K562 (cell line): ENCODE measurements at regions not wholly inside any gene's neighbourhood (a gene's known extent, or its start where the extent isn't known, plus 50 kb on each side); places are given as distances from the start of the nearest gene placed in this dataset.

Source experiments
- ATAC-seq: fragments of 200-7000 bp; cut with Tn5 transposase; 3 replicates; pipeline ENCODE4 v1.9.1; 2020; ENCODE audit warnings: moderate library complexity
- BruUV-seq: library from RNA; stranded (reverse); fragments of 400-500 nt; replicated peaks from 2 replicates; lab custom pipeline; 2021; lab: Mats Ljungman, UMichigan
- CTCF ChIA-PET: fragments of 300-600 bp; formaldehyde crosslinking; extraction: SDS; loops from one replicate; lab custom pipeline; 2021; ENCODE audit warnings: low intra/inter-chr PET ratio; lab: Yijun Ruan, JAX
- POLR2A ChIA-PET: fragments of 300-600, 350-650 bp; sonication (Branson Sonifier 250); formaldehyde crosslinking; extraction: SDS; loops from one replicate; lab custom pipeline; 2021; ENCODE audit warnings: antibody characterized with exemption, inconsistent platforms; lab: Yijun Ruan, JAX
- DNase-seq, 4 experiments: peaks; one replicate each; pipeline versions ENCODE4 v3.0.0 to v3.0.0-alpha.2; 2011 to 2018; ENCODE audit warnings: low spot score in 3 of 4, mixed read lengths in 3 of 4; ENCODE audit errors: extremely low read depth in 1 of 4
- FAIRE-seq: peaks from 2 replicates; lab custom pipeline; 2011; peaks lifted over from hg19 to GRCh38; lab: Jason Lieb, UNC
- H2AFZ ChIP-seq: 2 replicates; pipeline ENCODE4 v1.6.0; 2011; ENCODE audit warnings: low read depth, low read length, control low read depth, inconsistent platforms
- H3K27ac ChIP-seq: fragments of 200-600 bp; 3 replicates; pipeline ENCODE4 v1.8.0; 2011; ENCODE audit warnings: low read depth, mild to moderate bottlenecking, control low read depth, inconsistent platforms, low read length, moderate library complexity, mixed read lengths; ENCODE audit errors: extremely low read depth
- H3K27me3 ChIP-seq, 2 experiments: fragments of 300-600 bp in 1 of 2; 2 replicates in 1 of 2; 3 replicates in 1 of 2; pipeline versions ENCODE4 v1.6.0 to v1.8.0; 2011; ENCODE audit warnings: inconsistent platforms in 2 of 2, low read length in 2 of 2, mild to moderate bottlenecking in 1 of 2, mixed read lengths in 1 of 2, moderate library complexity in 1 of 2; ENCODE audit not compliant: control insufficient read depth in 2 of 2, insufficient read depth in 2 of 2
- H3K36me3 ChIP-seq: fragments of 300-600 bp; 3 replicates; pipeline ENCODE4 v1.8.0; 2011; ENCODE audit warnings: mild to moderate bottlenecking, low read length, inconsistent platforms; ENCODE audit not compliant: control insufficient read depth, insufficient read depth
- H3K4me1 ChIP-seq, 2 experiments: fragments of 200-600 bp in 1 of 2; replicated peaks in 1 of 2; 2 replicates in 1 of 2; 3 replicates in 1 of 2; pipeline versions ENCODE4 v1.5.1 to v1.8.0; 2011; ENCODE audit warnings: inconsistent platforms in 2 of 2, low read length in 2 of 2, mild to moderate bottlenecking in 1 of 2, mixed read lengths in 1 of 2, moderate library complexity in 1 of 2; ENCODE audit not compliant: control insufficient read depth in 2 of 2, insufficient read depth in 2 of 2
- H3K4me2 ChIP-seq: 2 replicates; pipeline ENCODE4 v1.6.1; 2011; ENCODE audit warnings: low read length, control low read depth, inconsistent platforms, mixed read lengths; ENCODE audit not compliant: insufficient read depth
- H3K4me3 ChIP-seq: fragments of 200-600 bp; sonication (generic), shearing (Covaris generic); 2 replicates; pipeline ENCODE4 v1.5.1; 2016; ENCODE audit warnings: control low read depth, inconsistent platforms
- H3K79me2 ChIP-seq: fragments of 200-600 bp; 3 replicates; pipeline ENCODE4 v1.8.0; 2011; ENCODE audit warnings: low read length, inconsistent platforms; ENCODE audit not compliant: control insufficient read depth, insufficient read depth
- H3K9ac ChIP-seq, 2 experiments: 2 replicates each; pipeline versions ENCODE4 v1.6.0 to v1.6.1; 2011; ENCODE audit warnings: low read depth in 2 of 2, low read length in 2 of 2, control low read depth in 1 of 2, inconsistent platforms in 1 of 2, mild to moderate bottlenecking in 1 of 2, mixed read lengths in 1 of 2; ENCODE audit not compliant: insufficient read depth in 1 of 2
- H3K9me1 ChIP-seq: one replicate; pipeline ENCODE4 v1.6.0; 2011; ENCODE audit warnings: inconsistent platforms, mild to moderate bottlenecking, low read length, moderate library complexity; ENCODE audit not compliant: control insufficient read depth, insufficient read depth
- H3K9me3 ChIP-seq: replicated peaks from 2 replicates; pipeline ENCODE4 v1.5.1; 2011; ENCODE audit warnings: low read depth, low read length, inconsistent platforms; ENCODE audit not compliant: control insufficient read depth, insufficient read depth
- H4K20me1 ChIP-seq: replicated peaks from 2 replicates; pipeline ENCODE4 v1.6.1; 2011; ENCODE audit warnings: low read length, inconsistent platforms, mixed read lengths; ENCODE audit not compliant: control insufficient read depth, insufficient read depth
- BRD9 ChIP-seq: fragments of 450-650 bp; IDR thresholded peaks from 2 replicates; pipeline ENCODE4 v1.6.1; 2018; ENCODE audit warnings: low read depth; ENCODE audit not compliant: partially characterized antibody
- CHD2 ChIP-seq: IDR thresholded peaks from 2 replicates; pipeline ENCODE4 v1.6.1; 2011; ENCODE audit warnings: low read depth, low read length
- EHMT2 ChIP-seq: fragments of 450-650 bp; IDR thresholded peaks from 2 replicates; pipeline ENCODE4 v1.6.1; 2018; ENCODE audit warnings: antibody characterized with exemption
- FOXJ3 ChIP-seq: sonication (generic); formaldehyde crosslinking; IDR thresholded peaks from 2 replicates; pipeline ENCODE4 v1.4.0; 2020; ENCODE audit warnings: mild to moderate bottlenecking, missing genetic modification reagents
- FOXK1 ChIP-seq: sonication (generic); formaldehyde crosslinking; IDR thresholded peaks from 2 replicates; pipeline ENCODE4 v1.8.0; 2022; ENCODE audit warnings: missing genetic modification reagents, mild to moderate bottlenecking, borderline replicate concordance
- GABPB1 ChIP-seq: sonication (generic); formaldehyde crosslinking; IDR thresholded peaks from 2 replicates; pipeline ENCODE4 v1.8.0; 2022; ENCODE audit warnings: mild to moderate bottlenecking, missing genetic modification reagents
- HCFC1 ChIP-seq: IDR thresholded peaks from 2 replicates; pipeline ENCODE4 v1.6.1; 2012; ENCODE audit warnings: low read depth, low read length, improper control_type of control experiment
- HNRNPK ChIP-seq: fragments of 200-400 bp; formaldehyde crosslinking; IDR thresholded peaks from one replicate; pipeline ENCODE4 v1.6.1; 2018; ENCODE audit warnings: mild to moderate bottlenecking, low read depth, low read length; ENCODE audit not compliant: poor library complexity, severe bottlenecking
- KDM4B ChIP-seq, 2 experiments: fragments of 450-650 bp in 1 of 2; sonication (generic) in 1 of 2; IDR thresholded peaks; 2 replicates each; pipeline ENCODE4 v1.6.1; 2016 to 2017; ENCODE audit warnings: borderline replicate concordance in 2 of 2, antibody characterized with exemption in 1 of 2, low read depth in 1 of 2, mild to moderate bottlenecking in 1 of 2
- NCOR1 ChIP-seq: fragments of 450-650 bp; IDR thresholded peaks from 2 replicates; pipeline ENCODE4 v1.6.1; 2016; ENCODE audit warnings: mild to moderate bottlenecking, moderate library complexity
- RFX7 ChIP-seq: fragments of 250-450 bp; sonication (Bioruptor Pico); IDR thresholded peaks from 2 replicates; pipeline ENCODE4 v1.5.1; 2021; ENCODE audit warnings: mild to moderate bottlenecking
- SMARCA4 ChIP-seq: fragments of 450-650 bp; IDR thresholded peaks from 2 replicates; pipeline ENCODE4 v1.6.1; 2016
- SRF ChIP-seq, 2 experiments: fragments of 250-450, 450-650 bp in 1 of 2; sonication (Bioruptor Pico) in 1 of 2; sonication (generic) in 1 of 2; formaldehyde crosslinking; IDR thresholded peaks; 2 replicates each; pipeline versions ENCODE4 v1.5.0 to v1.5.1; 2020 to 2022; ENCODE audit warnings: mild to moderate bottlenecking in 1 of 2, missing genetic modification reagents in 1 of 2
- ZFX ChIP-seq: sonication (generic); formaldehyde crosslinking; IDR thresholded peaks from 2 replicates; pipeline ENCODE4 v1.8.0; 2022; ENCODE audit warnings: mild to moderate bottlenecking, missing genetic modification reagents, moderate library complexity
- WGBS: fragments of 100-300 bp; shearing (Covaris generic); methylation state at CpG from one replicate; pipeline ENCODE4 v1.1.6; 2016; ENCODE audit warnings: low coverage, mixed read lengths; ENCODE audit not compliant: insufficient coverage; ENCODE audit errors: missing lambda C conversion rate; 5-methylcytosine and 5-hydroxymethylcytosine counted together
- in situ Hi-C: fragments of 300-500 bp; cut with MboI; formaldehyde crosslinking; loops from 4 replicates; pipeline ENCODE4 v1.15.0; 2018; ENCODE audit warnings: inconsistent platforms, mixed read lengths
- intact Hi-C: fragments of 100-400 bp; cut with micrococcal nuclease; formaldehyde crosslinking; loops from 2 replicates; pipeline ENCODE4 v1.14.2; 2022
- TF ChIP-seq, protein P1 (sequence below): fragments of 450-650 bp; formaldehyde crosslinking; IDR thresholded peaks from 2 replicates; pipeline ENCODE4 v1.4.0; 2020; ENCODE audit warnings: mild to moderate bottlenecking
- TF ChIP-seq, protein P2 (sequence below): fragments of 450-650 bp; IDR thresholded peaks from 2 replicates; pipeline ENCODE4 v1.6.1; 2016; ENCODE audit warnings: antibody characterized with exemption

DNA sequence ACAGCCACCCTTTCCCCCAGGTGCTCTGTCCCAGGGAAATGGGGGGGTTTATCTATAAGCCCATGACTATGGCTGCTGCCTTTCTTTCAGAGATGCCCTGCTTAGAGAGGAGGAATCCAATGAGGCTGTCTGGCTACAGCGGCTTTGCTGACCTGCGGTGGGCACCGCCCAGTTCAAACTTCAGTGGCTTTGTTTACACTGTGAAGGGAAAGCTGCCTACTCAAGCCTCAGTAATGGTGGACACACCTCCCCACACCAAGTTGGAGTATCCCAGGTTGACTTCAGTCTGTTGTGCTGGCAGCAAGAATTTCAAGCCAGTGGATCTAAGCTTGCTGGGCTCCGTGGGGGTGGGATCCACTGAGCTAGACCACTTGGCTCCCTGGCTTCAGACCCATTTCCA, 869.2 kb downstream of the SLC6A15 start:
- H3K27me3 ChIP-seq = no peaks in the 10 kb centered on the region
- CTCF ChIA-PET = no interaction called here
- no peak overlapping the region for H3K27ac ChIP-seq
- H3K9me1 ChIP-seq = no peaks in the 10 kb centered on the region
- FAIRE-seq (no peak), DNase-seq (no peak), ATAC-seq (no peak)
- TF ChIP-seq RFX7 (CRISPR knock-in tag) (no peak), HNRNPK (no peak), FOXJ3 (no peak), SRF (CRISPR knock-in tag; IDR thresholded peaks at IDR 0.05) (no peak)
- TF ChIP-seq, protein P1, sequence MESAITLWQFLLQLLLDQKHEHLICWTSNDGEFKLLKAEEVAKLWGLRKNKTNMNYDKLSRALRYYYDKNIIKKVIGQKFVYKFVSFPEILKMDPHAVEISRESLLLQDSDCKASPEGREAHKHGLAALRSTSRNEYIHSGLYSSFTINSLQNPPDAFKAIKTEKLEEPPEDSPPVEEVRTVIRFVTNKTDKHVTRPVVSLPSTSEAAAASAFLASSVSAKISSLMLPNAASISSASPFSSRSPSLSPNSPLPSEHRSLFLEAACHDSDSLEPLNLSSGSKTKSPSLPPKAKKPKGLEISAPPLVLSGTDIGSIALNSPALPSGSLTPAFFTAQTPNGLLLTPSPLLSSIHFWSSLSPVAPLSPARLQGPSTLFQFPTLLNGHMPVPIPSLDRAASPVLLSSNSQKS (CRISPR knock-in tag) = no peak
- H3K9me3 ChIP-seq = no peaks in the 10 kb centered on the region
- no peak overlapping the region for H3K4me3 ChIP-seq
- POLR2A ChIA-PET = no interaction called here
- H3K4me1 ChIP-seq = no peaks in the 10 kb centered on the region
- no peak overlapping the region for H2AFZ ChIP-seq
- in situ Hi-C loops = no loop called here
- intact Hi-C loops = no loop called here
- H3K36me3 ChIP-seq = no peaks in the 10 kb centered on the region
- H4K20me1 ChIP-seq = no peaks in the 10 kb centered on the region
- H3K4me2 ChIP-seq = no peak overlapping the region
- no peaks in the 10 kb centered on the region for H3K79me2 ChIP-seq
- no peak overlapping the region for H3K9ac ChIP-seq
- WGBS = 0% methylated on average over 4 of the region's 4 CpGs
- no TSS peak for BruUV-seq

DNA sequence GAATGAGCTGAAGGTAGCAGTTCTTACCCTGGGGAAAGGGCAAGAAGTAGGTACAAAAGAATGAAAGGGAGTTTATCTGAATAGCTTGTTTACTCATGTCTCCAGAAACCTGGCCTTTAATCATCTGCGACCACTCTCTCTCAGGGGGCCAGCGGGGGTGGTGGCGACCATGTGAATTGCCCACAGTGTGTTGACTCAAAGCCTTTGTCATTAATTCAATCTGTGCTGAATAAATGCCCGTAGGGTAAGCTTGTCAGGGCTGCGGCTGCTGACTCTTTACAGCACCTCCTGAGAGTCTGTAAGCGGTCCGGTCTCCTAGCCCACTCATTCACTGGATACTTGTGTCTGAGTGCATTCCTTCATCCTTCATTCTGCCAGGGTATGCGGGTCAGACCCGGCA, 874.4 kb downstream of the SLC6A15 start:
- POLR2A ChIA-PET = no interaction called here
- BruUV-seq = no TSS peak

More for the DNA sequence above, 874.4 kb downstream of the SLC6A15 start:
- TF ChIP-seq GABPB1 (no peak), KDM4B (IDR thresholded peaks at IDR 0.05; ENCODE audit: borderline replicate concordance in 2 of 2, low read depth in 1 of 2) (no peak), FOXK1 (CRISPR knock-in tag) (no peak), SRF (CRISPR knock-in tag; IDR thresholded peaks at IDR 0.05) (no peak), EHMT2 (no peak), CHD2 (no peak), NCOR1 (no peak), HCFC1 (no peak), BRD9 (no peak), ZFX (no peak), SMARCA4 (no peak)
- TF ChIP-seq, protein P2, sequence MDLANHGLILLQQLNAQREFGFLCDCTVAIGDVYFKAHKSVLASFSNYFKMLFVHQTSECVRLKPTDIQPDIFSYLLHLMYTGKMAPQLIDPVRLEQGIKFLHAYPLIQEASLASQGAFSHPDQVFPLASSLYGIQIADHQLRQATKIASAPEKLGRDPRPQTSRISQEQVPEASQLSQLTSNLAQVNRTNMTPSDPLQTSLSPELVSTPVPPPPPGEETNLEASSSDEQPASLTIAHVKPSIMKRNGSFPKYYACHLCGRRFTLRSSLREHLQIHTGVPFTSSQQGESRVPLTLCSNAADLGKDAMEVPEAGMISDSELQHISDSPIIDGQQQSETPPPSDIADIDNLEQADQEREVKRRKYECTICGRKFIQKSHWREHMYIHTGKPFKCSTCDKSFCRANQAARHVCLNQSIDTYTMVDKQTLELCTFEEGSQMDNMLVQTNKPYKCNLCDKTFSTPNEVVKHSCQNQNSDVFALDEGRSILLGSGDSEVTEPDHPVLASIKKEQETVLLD = no peak
- TF ChIP-seq, all 486 proteins: peak for 0
- Histone ChIP-seq H4K20me1 (no peaks in the 10 kb centered on the region), H3K9ac (no peak overlapping the region), H3K36me3 (no peaks in the 10 kb centered on the region), H3K27me3 (no peaks in the 10 kb centered on the region), H3K4me2 (no peak overlapping the region), H3K27ac (no peak overlapping the region), H3K9me1 (no peaks in the 10 kb centered on the region), H3K4me3 (no peak overlapping the region), H2AFZ (no peak overlapping the region), H3K4me1 (no peaks in the 10 kb centered on the region), H3K79me2 (no peaks in the 10 kb centered on the region), H3K9me3 (no peaks in the 10 kb centered on the region; the same call in 1 of the 2 replicates)
- intact Hi-C loops = no loop called here
- FAIRE-seq = no peak
- WGBS = 2% methylated on average over 9 of the region's 9 CpGs
- in situ Hi-C loops = no loop called here
- no peak for DNase-seq
- ATAC-seq = no peak
- CTCF ChIA-PET = no interaction called here
